GM18502 (cell line): ENCODE measurements at regions not wholly inside any gene's neighbourhood (a gene's known extent, or its start where the extent isn't known, plus 50 kb on each side); places are given as distances from the start of the nearest gene placed in this dataset.
"Not testable (repeated sequence)": the region's sequence is repeated elsewhere in the genome, so short reads cannot be mapped to it uniquely, and the experiment has no call there.

Experiments
- ATAC-seq: cut with Tn5 transposase; IDR thresholded peaks from one replicate; pipeline ENCODE4 v1.9.1; 2021; ENCODE audit warnings: mild to moderate bottlenecking; ENCODE audit not compliant: unreplicated experiment, poor library complexity

DNA sequence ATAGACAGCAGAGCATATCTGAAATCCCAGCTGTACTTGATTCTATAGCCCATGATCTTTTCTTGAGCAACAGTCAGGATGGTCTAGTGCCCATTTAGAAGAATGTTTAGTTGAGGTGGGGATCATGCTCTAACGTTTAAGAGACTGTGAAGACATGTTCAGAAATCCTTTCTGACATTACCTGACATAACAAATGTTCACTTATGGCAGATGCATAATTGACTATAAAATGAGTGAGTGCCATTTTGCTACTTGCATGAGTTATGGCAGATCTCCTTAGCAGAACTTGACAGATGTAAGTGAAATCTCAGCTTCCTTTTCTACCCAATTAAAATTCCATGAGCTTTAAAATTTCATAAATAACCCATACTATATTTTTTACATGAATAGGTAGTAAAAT is 209.5 kb upstream of the MMADHC start:
- ATAC-seq: no peak

DNA sequence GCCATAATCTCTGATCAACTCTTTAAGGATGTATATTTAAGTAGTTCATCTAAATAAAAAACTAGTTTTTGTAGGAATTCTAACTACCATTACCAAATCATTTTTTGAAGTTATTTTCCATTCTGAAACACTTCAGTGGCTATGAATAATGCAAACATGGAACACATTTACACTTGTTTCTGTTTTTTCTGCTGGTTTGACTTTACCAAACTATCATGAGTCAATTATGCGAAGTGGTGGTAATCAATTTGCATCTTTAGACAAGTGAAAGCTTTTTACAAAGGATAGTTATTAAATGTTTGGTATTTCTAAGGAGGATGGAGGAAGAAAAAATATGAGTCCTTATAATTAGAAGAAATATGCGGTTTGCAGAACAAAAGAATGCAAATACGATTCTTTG is 202.0 kb upstream of the MMADHC start:
- no peak for ATAC-seq

DNA sequence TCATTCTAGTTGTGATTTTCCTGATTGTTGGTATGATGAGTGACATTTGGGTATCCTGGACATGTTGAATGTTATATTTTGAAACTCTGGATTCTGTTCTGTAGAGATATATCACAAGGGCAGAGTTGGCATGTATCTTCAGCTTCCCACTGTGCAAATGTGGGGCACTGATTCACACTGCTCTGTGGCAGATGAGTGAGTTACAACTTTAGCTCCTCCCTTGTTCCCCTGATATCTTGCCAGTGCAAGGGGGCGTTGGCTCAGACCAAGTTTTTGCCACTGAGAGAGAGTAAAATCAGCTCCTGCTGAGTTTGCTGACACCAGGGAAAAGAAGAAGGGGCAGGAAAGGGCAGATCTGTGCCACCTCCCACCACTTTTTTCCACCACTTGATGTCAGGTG is 199.6 kb upstream of the MMADHC start:
- no peak for ATAC-seq

DNA sequence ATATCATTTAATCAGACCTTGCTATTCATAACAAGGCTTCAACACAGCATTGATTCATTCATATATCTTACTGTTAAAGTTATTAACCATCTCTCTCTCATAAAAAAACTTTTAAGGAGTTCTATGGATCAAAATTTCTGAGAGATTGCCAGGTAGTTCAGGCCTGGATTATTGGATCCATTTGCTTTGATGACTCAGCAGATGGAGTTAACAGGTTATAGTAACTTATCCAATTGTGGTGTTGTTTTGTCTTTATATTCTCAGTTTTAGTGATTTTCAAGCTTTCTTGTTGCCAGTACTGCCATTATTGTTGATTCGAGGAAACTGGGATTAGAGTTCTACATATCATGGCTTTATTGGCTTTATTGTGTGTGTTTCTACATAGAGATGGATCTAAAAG is 195.7 kb upstream of the MMADHC start:
- ATAC-seq: no peak

DNA sequence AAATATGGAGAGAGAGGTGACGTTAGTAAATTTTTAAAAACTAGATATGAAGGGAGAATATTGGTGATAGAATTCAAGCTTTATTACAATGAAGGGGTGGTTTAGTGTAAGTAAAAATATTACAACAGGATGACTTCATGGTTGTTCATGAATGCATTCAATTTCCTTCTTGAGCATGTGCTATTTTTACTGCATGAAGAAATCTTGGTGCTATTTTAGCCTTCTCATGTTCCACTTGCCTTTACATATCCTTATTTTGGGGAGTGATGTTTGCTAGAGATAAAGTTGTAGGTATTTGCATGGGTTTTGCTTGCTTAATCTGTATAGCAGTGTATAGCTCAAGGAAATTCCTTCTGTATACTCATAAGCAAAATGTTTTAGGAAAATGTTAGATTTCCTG is 195.0 kb upstream of the MMADHC start:
- no peak for ATAC-seq

DNA sequence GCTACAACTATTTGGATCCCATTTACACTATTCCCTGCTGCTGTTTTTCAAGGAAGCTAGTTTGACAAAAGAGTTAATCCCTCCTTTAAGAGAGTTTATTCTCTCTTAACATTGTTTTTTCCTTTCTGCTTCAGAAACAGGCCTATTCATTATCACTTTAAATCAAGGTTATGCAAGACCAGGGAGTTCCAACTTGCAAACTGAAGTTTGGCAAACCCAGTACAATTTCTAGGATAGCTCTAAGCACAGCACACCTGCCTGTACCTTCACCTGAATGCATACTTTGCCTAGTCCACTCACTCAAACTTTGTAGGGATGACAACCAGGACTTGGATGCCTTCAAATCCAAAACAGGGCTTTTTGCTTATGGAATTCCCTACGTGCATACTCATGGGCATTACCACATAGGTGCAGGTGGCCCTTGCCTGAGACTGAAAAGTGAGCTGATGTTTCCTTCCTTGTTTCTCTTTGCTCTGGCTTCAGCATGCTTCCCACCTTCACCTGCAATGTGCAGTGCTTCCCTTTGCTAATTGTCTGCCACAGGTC is 193.8 kb upstream of the MMADHC start:
- no peak for ATAC-seq

DNA sequence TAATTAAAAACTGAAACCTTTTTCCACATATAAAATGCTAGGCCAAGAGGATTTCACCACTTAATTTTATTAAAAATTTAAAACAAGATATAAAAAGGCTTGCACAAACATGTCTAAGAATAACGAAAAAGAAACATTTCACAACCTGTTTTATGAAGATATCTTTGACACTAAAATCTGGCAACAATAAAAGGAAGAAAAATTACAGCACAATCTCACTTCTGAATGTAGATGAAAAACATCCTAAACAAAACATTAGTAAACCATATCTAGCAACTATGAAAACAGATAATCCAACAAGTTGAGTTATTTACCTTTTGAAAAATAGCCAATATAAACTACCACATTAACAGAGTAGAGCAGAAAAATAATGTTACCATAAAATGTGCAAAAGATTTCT is 185.4 kb upstream of the MMADHC start:
- ATAC-seq: no peak

DNA sequence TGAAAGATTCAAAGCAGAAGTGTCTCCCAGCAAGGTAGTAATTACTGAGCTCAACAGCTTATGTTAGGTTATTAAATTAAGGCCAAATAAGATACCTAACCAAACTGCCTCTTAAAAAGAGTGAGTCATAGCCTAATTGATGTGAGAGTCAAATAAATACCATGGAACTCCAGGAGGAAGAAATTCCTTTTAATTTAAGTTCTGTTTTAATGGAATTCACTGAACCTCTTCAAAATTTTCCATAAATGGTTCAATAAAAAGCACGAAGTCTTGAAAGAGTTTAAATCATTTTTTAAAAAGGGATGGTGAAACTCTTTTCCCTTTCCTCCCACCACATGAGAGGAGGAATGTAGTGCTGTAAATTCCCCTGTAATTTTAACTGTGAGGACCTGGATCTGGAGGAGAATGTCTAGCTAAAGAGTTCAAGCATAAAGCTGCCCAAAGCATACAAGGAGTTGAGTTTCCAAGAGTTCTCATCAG is 180.8 kb upstream of the MMADHC start:
- ATAC-seq: no peak

DNA sequence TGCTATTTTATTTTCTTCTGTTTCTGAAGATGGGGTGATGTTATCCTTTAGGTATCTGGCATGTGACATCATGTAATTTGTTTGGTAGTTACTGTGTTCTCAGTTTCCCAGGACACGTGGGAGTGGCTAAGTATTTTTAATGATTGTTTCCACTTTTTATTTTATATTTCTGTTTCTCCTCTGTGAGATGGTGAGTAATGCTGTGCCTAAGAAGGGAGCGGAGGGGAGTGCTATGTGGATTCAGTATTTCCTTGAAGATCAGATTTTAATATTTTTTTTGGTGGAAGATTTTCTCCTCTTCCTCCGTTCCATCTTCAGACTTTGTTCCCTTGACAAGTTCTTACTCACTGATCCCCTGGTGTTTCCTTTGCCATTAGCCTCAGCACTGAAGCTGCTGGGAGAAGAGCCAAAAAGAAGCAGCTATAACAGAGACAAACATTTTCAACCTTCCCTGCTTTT is 180.0 kb upstream of the MMADHC start:
- ATAC-seq: no peak

DNA sequence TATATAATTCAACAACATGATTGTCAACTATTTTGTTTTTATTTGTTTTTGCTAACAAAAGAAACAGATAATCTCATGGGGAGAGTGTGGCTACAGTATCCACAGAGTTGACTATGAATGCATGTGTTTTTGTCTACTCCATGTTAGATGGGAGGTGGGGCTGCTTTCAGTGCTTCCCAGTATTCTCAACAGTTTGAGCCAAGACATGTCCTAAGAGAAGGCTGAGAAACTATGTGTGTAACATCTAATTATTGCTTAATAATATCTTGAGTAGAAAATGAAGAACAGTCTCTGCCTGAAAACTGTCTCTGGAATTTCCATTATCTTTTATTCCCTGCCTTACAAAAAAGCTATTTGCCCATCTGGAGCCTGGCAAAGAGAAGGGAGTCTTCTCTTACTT is 178.8 kb upstream of the MMADHC start:
- no peak for ATAC-seq

DNA sequence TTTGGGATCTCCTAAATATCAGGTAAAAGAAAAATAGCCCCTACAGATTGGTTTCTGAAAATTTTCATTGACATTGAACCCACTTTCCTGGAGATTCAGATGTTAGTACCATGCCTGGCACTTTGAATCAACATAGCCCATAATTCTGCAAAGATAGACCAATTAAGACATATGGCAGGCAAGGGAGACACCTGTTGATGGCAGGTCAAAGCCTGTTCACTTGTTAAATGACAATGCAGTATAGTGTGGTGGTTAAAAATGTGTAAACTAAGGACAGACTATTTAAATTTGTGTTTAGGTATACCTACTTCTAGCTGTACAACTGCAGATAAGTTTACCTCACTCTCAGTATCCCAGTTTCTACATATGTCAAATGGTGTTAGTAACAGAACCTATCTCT is 178.1 kb upstream of the MMADHC start:
- ATAC-seq: no peak

DNA sequence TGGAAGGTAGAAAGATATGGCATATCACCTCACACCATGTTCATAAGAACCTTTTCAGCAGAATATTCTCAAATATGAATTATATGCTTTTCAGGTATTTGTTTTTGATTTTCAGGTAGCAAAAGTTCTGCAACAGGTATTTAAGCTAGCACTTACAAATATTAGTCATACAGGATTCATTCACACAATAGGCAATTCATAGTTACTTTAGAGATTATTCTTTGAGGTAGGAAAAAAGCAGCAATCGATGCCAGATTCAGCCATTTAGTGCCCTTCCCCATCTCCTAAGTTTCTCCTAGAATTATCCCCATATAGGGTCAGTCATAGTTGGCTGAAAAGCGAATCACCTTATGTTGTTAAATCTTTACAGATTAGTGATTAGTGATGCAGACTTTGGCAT is 177.4 kb upstream of the MMADHC start:
- ATAC-seq: no peak

DNA sequence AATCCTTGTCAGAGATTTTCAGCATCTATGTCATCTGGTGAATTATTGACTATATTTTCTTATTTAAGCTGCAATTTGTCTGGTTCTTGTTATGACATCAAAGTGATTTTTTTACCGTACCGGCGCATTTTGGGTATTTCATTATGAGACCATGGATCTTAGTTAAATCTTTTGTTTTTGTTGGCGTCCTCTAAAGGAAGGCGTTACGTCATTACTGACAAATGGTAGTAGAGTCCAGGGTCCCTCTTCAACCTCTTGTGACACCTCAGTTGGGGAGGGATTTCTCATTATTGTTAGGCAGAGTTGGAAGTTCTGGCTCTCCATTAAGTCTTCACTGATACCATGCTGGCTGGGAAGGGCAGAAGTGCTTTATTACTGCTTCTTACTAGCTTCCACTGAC is 175.8 kb upstream of the MMADHC start:
- ATAC-seq: no peak

DNA sequence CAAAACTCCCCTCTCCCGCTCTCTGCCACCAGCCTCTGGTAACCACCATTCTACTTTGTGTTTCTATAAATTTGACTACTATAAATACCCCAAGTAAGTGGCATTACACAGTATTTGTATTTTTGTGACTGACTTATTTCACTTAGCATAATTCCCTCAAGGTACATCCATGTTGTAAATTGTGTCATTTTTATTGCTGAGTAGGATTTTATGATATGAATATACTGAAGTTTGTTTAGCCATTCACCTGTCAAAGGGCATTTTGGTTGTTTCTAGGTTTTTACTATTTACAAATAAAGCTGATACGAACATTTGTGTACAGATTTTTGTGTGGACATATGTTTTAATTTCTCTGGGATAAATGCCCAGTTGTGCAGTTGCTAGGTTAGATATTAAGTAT is 174.0 kb upstream of the MMADHC start:
- ATAC-seq: no peak

DNA sequence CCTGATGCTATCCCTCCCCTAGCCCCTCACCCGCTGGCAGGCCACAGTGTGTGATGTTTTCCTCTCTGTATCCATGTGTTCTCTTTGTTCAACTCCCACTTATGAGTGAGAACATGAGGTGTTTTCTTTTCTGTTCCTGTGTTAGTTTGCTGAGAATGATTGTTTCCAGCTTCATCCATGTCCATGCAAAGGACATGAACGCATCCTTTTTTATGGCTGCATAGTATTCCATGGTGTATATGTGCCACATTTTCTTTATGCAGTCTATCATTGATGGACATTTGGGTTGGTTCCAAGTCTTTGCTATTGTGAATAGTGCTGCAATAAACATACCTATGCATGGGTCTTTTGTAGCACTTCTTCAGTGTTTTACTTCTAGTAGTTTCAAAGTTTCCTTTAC is 171.8 kb upstream of the MMADHC start:
- not testable (repeated sequence) for ATAC-seq

DNA sequence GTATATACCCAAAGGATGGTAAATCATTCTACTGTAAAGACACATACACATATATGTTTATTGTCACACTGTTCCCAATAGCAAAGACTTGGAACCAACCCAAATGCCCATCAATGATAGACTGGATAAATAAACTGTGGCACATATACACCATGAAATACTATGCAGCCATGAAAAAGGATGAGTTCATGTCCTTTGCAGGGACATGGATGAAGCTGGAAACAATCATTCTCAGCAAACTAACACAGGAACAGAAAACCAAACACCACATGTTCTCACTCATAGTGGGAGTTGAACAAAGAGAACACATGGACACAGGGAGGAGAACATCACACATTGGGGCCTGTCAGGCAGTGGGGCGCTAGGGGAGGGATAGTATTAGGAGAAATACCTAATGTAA is 167.1 kb upstream of the MMADHC start:
- not testable (repeated sequence) for ATAC-seq

DNA sequence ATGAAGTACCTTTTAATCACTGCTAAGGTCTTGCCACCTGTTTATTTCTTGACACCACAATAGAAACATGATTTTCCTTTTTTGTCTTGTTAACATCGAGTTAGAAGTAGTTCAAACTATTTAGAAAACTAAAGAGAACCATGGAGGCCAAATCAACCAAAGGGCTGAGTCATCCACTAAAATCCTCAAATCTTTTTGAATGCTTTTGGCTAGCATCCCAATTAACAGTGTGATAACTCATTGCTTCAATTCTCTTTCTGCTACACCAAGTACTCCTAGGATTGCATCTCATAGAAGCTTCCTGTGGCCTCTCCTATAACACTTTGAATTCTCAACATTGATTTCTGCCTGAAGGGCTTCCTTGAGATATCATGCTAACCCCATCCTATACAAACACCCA is 159.9 kb upstream of the MMADHC start:
- ATAC-seq: no peak

DNA sequence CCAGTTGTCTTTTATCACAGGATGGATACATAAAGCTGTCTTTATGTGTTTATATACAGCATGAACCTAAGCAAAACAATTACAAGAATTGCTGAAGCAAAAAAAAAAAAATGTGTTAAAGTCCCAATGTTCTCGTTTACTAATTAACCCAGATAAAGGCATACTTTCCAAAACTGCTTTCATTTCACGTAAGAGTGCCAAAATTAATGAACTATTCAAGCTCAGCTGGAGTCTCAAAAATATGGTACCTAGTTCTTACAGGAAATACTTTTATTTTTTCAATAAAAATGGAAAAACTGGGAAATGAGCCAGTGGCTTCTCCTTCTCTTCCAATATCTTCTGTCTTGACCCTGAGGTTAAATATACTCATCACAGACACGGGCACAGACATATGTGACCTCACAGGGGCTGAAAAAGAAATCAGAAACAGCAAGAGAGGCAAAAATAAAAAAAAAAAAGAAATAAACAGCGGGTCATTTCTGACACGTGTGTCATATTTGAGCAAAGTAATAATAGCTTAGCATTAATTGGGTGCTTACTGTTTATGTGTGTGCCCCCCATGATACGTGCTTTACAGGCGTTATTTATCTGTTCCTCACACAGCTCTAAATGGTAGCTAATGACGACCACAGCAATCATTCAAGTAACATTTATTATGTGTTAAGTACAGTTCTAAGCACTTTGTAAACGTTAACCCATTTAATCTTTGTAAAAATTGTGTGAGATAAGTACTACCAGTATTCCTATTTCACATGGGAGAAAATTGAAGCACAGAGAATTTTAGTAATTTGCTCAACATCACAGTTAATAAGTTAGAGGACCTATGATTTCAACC is 158.0 kb upstream of the MMADHC start:
- no peak for ATAC-seq

DNA sequence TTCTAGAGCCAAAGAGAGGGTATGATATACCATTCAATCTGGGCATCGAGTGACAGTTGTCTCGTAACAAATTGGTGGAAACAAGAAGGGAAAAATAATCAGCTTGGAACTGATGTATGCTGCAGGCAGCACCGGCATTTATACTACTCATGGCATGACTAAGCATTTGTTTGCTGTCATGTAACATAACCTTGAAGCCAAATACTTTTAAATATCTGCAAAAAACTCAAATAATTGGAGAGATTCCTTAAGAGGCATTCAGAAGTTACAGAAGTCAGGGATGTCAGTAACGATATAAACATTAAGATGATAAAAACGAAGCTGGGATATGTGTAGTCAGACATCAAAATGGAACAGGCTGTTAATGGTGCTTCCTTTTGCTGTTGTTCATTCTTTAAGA is 157.3 kb upstream of the MMADHC start:
- no peak for ATAC-seq

DNA sequence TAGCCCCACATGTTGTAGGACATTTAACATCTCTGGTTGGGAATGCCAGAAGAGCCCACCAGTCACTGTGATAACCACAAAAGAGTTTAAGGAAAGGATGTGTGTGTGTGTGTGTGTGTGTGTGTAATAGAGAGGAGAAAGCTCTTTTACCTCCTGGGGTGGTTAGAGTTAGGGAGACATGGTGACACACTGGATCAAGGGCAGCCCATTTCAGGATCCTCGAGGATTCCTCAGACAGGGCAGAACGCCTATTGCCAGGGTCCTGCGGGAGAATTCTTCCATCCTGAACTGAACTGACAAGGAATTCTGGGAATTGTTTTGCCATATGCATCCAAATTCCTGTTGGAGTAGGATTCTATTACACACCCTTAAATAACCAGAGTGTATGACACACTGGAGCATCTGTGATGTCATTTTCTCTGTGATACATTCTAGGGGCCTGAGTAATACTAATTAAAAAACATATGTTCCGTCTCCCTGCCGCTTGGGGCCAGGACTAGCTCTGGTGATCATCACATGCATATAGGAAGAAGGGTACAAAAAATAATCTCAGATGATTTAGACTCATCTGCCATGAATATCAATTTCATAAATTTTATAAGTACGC is 156.4 kb upstream of the MMADHC start:
- no peak for ATAC-seq

DNA sequence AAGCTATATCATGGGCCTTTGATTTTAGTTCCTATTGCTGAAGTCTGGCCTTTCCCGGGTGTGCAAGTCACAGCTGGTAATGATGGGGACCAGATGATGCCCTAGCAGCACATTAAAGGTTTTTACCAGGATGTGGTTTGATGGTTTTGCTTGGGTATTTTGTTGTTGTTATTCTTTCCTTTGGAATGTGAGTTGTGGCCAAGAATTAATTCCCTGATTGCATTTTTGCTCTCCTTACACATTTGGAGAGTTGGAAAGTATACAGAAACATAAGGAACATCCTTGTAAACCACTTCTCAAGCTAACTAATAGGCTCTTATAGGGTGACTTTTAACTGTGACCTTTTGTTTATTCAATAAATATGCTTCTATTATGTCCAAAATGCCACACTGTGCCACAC is 154.1 kb upstream of the MMADHC start:
- no peak for ATAC-seq

DNA sequence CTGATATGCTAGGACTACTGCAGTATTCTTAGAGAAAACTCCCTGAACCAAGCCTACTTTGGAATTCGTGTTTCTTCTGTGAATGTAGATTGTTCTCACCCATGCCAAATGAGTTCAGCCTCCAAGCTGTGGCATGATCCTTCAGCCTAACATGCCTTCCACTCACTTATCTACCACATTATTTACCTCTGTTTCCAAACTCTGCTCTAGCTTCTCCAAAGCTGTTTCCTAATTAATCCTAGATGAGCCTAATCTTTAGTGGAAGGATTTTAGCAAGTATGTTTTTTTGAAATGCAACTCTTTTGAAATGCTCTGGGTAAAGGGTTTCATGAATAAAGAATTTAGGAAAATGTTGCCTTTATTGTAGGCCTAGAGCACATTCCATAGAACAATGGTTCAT is 152.9 kb upstream of the MMADHC start:
- ATAC-seq: no peak
